T follicular helper cell (primary cell): ENCODE measurements at regions not wholly inside any gene's neighbourhood (a gene's known extent, or its start where the extent isn't known, plus 50 kb on each side); places are given as distances from the start of the nearest gene placed in this dataset.
"Not testable (repeated sequence)": the region's sequence is repeated elsewhere in the genome, so short reads cannot be mapped to it uniquely, and the experiment has no call there.

Experiments
- DNase-seq: peaks from one replicate; pipeline ENCODE4 v3.0.0-alpha.2; 2020; ENCODE audit warnings: low read depth

GRCh38 chr15:31673263-31673662, 346.6 kb downstream of the KLF13 start:
- not testable (repeated sequence) for DNase-seq

GRCh38 chr15:31681529-31682259, 348.6 kb upstream of the CHRNA7 start:
- DNase-seq = not testable (repeated sequence)

GRCh38 chr15:31687088-31687487, 343.2 kb upstream of the CHRNA7 start:
- not testable (repeated sequence) for DNase-seq

- DNase-seq = not testable (repeated sequence)
Measured at GRCh38 chr15:31696509-31696908, 333.8 kb upstream of the CHRNA7 start.

GRCh38 chr15:31705076-31705678, 325.1 kb upstream of the CHRNA7 start:
- not testable (repeated sequence) for DNase-seq

GRCh38 chr15:31707944-31708702, 322.2 kb upstream of the CHRNA7 start:
- not testable (repeated sequence) for DNase-seq

- DNase-seq = not testable (repeated sequence)
Measured at GRCh38 chr15:31708703-31709327, 321.5 kb upstream of the CHRNA7 start.

GRCh38 chr15:31709479-31709878, 320.8 kb upstream of the CHRNA7 start:
- not testable (repeated sequence) for DNase-seq

- not testable (repeated sequence) for DNase-seq
Measured at GRCh38 chr15:31710806-31711205, 319.5 kb upstream of the CHRNA7 start.

- not testable (repeated sequence) for DNase-seq
Measured at GRCh38 chr15:31715208-31715607, 315.1 kb upstream of the CHRNA7 start.

GRCh38 chr15:31718625-31719024, 311.7 kb upstream of the CHRNA7 start:
- DNase-seq = not testable (repeated sequence)

GRCh38 chr15:31719396-31720022, 310.8 kb upstream of the CHRNA7 start:
- not testable (repeated sequence) for DNase-seq

- DNase-seq = not testable (repeated sequence)
Measured at GRCh38 chr15:31723019-31723418, 307.3 kb upstream of the CHRNA7 start.

GRCh38 chr15:31724903-31725302, 305.4 kb upstream of the CHRNA7 start:
- not testable (repeated sequence) for DNase-seq

- DNase-seq = not testable (repeated sequence)
Measured at GRCh38 chr15:31725619-31726018, 304.7 kb upstream of the CHRNA7 start.

- no peak for DNase-seq
Measured at GRCh38 chr15:31727612-31728011, 302.7 kb upstream of the CHRNA7 start.

GRCh38 chr15:31732726-31733125, 297.6 kb upstream of the CHRNA7 start:
- DNase-seq = no peak

- DNase-seq = no peak
Measured at GRCh38 chr15:31733424-31733823, 296.9 kb upstream of the CHRNA7 start.

- no peak for DNase-seq
Measured at GRCh38 chr15:31740203-31740602, 290.1 kb upstream of the CHRNA7 start.

- DNase-seq = no peak
Measured at GRCh38 chr15:31745841-31746240, 284.5 kb upstream of the CHRNA7 start.

GRCh38 chr15:31752065-31752762, 278.1 kb upstream of the CHRNA7 start:
- DNase-seq = no peak
